Stomach (tissue), 4 donors: ENCODE measurements at regions not wholly inside any gene's neighbourhood (a gene's known extent, or its start where the extent isn't known, plus 50 kb on each side); places are given as distances from the start of the nearest gene placed in this dataset.

Experiments
- POLR2A ChIP-seq, 4 donors: fragments of 450-650 bp; IDR thresholded peaks; one replicate each; pipeline ENCODE4 v1.6.1; 2016; ENCODE audit warnings: antibody characterized with exemption in 4 of 4, control low read depth in 2 of 4, mild to moderate bottlenecking in 1 of 4, moderate library complexity in 1 of 4
- TF ChIP-seq, protein P1 (sequence below), 7 experiments: fragments of 450-650 bp in 4 of 7; fragments of 200-600 bp in 3 of 7; sonication (generic) in 3 of 7; IDR thresholded peaks; one replicate each; pipeline ENCODE4 v1.5.1; 2016 to 2019; ENCODE audit warnings: antibody characterized with exemption in 7 of 7, control low read depth in 2 of 7, mild to moderate bottlenecking in 1 of 7

DNA sequence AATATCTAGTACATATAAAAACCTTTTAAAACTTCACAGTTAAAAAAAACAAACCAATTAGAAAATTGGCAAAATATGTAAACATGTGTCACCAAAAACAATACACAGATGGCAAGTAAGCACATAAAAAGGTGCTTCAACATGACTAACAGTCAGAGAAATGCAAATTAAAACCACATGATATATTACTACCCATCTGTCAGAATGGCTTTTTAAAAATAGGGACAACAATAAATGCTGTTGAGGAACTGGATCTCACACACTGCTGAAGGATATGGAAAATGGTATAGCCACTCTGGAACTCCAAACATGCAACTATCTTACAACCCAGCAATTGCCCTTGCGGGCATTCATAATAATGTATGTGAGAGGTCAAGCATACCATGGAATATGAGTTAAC is 1153.6 kb downstream of the FLRT2 start:
- TF ChIP-seq, protein P1, sequence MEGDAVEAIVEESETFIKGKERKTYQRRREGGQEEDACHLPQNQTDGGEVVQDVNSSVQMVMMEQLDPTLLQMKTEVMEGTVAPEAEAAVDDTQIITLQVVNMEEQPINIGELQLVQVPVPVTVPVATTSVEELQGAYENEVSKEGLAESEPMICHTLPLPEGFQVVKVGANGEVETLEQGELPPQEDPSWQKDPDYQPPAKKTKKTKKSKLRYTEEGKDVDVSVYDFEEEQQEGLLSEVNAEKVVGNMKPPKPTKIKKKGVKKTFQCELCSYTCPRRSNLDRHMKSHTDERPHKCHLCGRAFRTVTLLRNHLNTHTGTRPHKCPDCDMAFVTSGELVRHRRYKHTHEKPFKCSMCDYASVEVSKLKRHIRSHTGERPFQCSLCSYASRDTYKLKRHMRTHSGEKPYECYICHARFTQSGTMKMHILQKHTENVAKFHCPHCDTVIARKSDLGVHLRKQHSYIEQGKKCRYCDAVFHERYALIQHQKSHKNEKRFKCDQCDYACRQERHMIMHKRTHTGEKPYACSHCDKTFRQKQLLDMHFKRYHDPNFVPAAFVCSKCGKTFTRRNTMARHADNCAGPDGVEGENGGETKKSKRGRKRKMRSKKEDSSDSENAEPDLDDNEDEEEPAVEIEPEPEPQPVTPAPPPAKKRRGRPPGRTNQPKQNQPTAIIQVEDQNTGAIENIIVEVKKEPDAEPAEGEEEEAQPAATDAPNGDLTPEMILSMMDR (IDR thresholded peaks at IDR 0.05): no peak
- TF ChIP-seq POLR2A (IDR thresholded peaks at IDR 0.05): no peak
